GM21381 (cell line): ENCODE measurements at regions not wholly inside any gene's neighbourhood (a gene's known extent, or its start where the extent isn't known, plus 50 kb on each side); places are given as distances from the start of the nearest gene placed in this dataset.

Source experiments
- ATAC-seq: cut with Tn5 transposase; IDR thresholded peaks from one replicate; pipeline ENCODE4 v1.9.1; 2021; ENCODE audit warnings: mild to moderate bottlenecking, moderate library complexity; ENCODE audit not compliant: unreplicated experiment

GRCh38 chr12:27179400-27180214, 64.5 kb upstream of the STK38L start:
- ATAC-seq: peak; percentile 92

DNA sequence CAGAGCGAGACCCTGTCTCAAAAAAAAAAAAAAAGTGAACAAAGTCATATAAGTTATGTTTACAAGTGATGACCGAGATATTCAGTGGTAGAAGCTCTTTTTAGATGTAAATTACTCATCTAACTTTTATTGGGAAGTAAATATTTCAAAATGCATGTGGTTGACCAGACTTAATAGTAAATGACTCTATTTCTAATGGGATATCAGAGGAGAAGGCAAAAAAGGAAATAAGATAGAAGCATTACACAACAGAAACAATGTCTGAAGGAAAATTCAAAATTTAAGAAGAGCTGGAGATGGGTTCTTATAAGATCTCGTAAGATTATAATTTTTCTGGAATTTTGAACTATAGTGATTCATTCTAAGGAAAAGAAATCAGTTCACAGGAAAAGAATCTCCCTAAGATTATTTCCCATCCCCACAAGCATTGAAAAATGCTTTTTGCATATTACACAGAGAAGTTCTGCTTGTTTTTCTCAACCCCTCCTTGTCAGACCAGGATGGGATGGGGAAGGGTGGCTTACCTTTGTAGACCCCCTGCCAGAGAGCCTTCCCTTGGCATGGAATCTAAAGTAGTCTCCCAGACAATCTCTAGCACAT, 63.1 kb upstream of the STK38L start:
- no peak for ATAC-seq

GRCh38 chr12:27183342-27183741, 60.7 kb upstream of the STK38L start:
- ATAC-seq: no peak

GRCh38 chr12:27185234-27186021, 58.7 kb upstream of the STK38L start:
- peak; percentile 85 for ATAC-seq

- no peak for ATAC-seq
These were observed 57.9 kb upstream of the STK38L start for GRCh38 chr12:27186022-27186839.

DNA sequence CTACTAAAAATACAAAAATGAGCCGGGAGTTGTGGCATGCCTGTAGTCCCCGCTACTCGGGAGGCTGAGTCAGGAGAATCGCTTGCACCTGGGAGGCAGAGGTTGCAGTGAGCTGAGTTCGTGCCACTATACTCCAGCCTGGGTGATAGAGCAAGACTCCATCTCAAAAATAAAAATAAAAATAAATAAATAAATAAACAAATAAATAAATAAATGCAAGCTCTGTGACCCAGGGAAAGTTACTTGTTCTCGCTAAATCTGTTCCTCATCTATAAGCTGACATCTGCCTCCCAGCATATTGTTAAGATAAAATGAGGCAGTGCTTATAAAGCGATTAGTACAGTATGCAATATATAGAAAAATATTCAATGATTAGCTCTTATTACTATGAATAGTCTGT, 56.4 kb upstream of the STK38L start:
- ATAC-seq: no peak

GRCh38 chr12:27190761-27191160, 53.3 kb upstream of the STK38L start:
- ATAC-seq: no peak

- no peak for ATAC-seq
These were observed 52.6 kb upstream of the STK38L start for GRCh38 chr12:27191531-27191930.

GRCh38 chr12:27192118-27192802, 51.8 kb upstream of the STK38L start:
- no peak for ATAC-seq

DNA sequence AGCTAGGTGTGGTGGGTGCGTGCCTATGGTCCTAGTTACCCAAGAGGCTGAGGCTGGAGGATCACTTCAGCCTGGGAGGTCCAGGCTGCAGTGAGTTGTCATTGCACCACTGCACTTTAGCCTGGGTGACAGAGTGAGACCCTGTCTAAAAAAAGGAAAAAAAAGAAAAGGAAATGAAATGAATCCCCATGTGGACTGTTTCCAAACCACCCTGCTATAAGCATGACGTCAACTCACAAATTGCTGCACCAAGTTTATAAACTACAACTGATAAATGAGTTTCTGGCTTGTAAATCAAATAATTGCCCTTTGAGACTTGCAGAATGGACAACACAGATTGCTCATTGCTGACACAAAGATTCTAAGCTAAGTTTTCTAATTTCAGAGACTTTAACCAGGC, 51.0 kb upstream of the STK38L start:
- no peak for ATAC-seq

DNA sequence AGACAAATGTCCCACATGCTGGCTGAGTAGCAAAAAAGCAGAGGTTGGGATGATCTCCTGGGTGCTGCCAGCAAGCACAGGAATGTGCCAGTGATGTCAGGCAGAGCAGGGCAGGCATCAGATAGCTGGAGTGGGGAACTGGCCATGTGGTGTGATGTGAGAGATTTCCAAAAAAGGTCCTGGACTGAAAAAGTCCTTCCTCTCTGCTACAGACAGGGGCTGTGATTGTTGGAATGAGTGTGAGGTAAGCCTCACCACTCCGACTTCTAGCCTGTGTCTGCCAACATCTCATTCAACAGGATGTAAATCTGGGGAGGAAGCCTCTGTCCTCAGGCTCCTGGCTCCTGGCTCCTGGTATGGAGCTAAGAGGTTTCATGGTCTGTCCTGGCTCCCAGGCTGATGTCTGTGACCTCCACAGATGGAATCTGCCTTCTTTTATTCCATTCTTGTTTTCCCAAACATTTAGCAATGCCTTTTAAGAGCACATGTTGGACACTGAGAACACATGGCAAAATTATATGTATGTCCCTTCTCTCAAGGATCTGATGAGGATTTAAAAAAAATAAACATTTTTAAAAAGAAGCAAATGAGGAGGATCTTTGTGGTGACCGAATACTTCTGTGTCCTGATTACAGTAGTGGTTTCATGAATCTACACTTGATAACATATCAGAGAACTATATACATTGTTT, 50.1 kb upstream of the STK38L start:
- no peak for ATAC-seq
